ENCODE measurements at regions not wholly inside any gene's neighbourhood (a gene's known extent, or its start where the extent isn't known, plus 50 kb on each side); places are given as distances from the start of the nearest gene placed in this dataset.
"Not testable (repeated sequence)": the region's sequence is repeated elsewhere in the genome, so short reads cannot be mapped to it uniquely, and the experiment has no call there.

DNA sequence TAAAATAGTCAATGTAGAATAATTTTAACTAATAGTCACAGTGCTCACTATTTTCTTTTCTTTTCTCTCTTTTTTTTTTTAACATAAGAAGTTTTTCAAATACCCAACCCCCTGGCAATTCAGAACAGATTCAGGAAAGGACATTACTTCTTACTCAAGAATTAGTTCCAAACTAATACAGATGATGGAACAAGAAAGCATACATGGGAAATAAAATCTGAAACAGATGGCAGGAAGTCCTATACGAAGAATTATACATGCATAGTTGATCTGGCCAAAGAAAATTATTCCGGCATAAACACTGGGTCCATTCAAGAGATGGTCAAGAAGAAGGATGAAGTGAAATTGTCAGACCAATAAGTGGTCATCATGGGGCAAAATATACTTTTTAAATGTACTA, 614.4 kb upstream of the INTU start:
- H3K9me3 ChIP-seq (ENCODE audit: low read depth): no peaks in the 10 kb centered on the region
- DNase-seq: no peak
- no peak overlapping the region for H3K4me3 ChIP-seq
- H3K4me1 ChIP-seq (ENCODE audit: insufficient read depth): no peaks in the 10 kb centered on the region
- H3K79me2 ChIP-seq (ENCODE audit: insufficient read depth): no peaks in the 10 kb centered on the region
- in situ Hi-C loops (cut with MboI): no loop called here
- no peaks in the 10 kb centered on the region for H3F3A ChIP-seq (ENCODE audit: insufficient read depth)
- H3K27ac ChIP-seq: no peak overlapping the region
- TF ChIP-seq EZH2 (IDR thresholded peaks at IDR 0.05; ENCODE audit: insufficient read depth, poor library complexity, severe bottlenecking): no peak
- TF ChIP-seq EZH2phosphoT487 (IDR thresholded peaks at IDR 0.05; ENCODE audit: insufficient read depth, low read depth): no peak
- no peaks in the 10 kb centered on the region for H4K20me1 ChIP-seq (ENCODE audit: insufficient read depth)
- H2AFZ ChIP-seq: no peak overlapping the region
- WGBS, 2 experiments (ENCODE audit: low coverage in 1 of 2, low lambda C conversion rate in 2 of 2, missing lambda C conversion rate in 2 of 2): 76 to 88% methylated on average over 2 of the region's 2 CpGs
- no peak overlapping the region for H3K9ac ChIP-seq
- no peaks in the 10 kb centered on the region for H3K9me2 ChIP-seq (ENCODE audit: insufficient read depth)
- no peak overlapping the region for H3K4me2 ChIP-seq (ENCODE audit: unreplicated experiment)
- H3K36me3 ChIP-seq (ENCODE audit: low read depth): no peaks in the 10 kb centered on the region
- no peaks in the 10 kb centered on the region for H3K27me3 ChIP-seq (replicated peaks; ENCODE audit: insufficient read depth)

DNA sequence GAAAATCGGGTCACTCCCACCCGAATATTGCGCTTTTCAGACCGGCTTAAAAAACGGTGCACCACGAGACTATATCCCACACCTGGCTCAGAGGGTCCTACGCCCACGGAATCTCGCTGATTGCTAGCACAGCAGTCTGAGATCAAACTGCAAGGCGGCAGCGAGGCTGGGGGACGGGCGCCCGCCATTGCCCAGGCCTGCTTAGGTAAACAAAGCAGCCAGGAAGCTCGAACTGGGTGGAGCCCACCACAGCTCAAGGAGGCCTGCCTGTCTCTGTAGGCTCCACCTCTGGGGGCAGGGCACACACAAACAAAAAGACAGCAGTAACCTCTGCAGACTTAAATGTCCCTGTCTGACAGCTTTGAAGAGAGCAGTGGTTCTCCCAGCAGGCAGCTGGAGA, 611.9 kb upstream of the INTU start:
- H4K20me1 ChIP-seq (ENCODE audit: insufficient read depth); in situ Hi-C loops (cut with MboI); H3K9me3 ChIP-seq (ENCODE audit: low read depth); H3K4me3 ChIP-seq; H2AFZ ChIP-seq; H3K4me2 ChIP-seq (ENCODE audit: unreplicated experiment); H3F3A ChIP-seq (ENCODE audit: insufficient read depth); H3K36me3 ChIP-seq (ENCODE audit: low read depth); H3K9me2 ChIP-seq (ENCODE audit: insufficient read depth); H3K9ac ChIP-seq; H3K27ac ChIP-seq; H3K27me3 ChIP-seq (replicated peaks; ENCODE audit: insufficient read depth); H3K4me1 ChIP-seq (ENCODE audit: insufficient read depth); DNase-seq; H3K79me2 ChIP-seq (ENCODE audit: insufficient read depth): not testable (repeated sequence)
- WGBS, 2 experiments (ENCODE audit: low coverage in 1 of 2, low lambda C conversion rate in 2 of 2, missing lambda C conversion rate in 2 of 2): 62 to 66% methylated on average over 10 to 15 of the region's 15 CpGs

DNA sequence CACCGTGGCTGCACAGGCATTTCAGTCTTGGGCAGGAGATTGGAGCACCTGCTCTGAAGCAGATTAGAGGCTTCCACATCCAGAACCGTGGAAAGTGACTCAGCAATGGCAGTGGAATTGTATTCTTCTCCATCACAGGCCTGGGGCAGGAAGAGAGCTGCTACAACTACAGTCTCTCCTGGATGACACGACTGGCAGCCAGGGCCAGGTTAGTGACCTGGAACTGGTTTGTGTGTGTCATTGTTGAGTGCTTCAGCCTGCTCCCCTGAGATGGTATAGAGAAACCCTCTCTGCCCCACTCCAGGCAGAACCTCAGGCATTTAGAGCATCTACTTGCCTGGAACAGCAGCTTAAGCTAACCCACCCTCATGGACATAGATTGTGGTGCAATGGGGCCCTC, 596.5 kb upstream of the INTU start:
- H3K27me3 ChIP-seq (replicated peaks; ENCODE audit: insufficient read depth): no peaks in the 10 kb centered on the region
- H3K9me3 ChIP-seq (ENCODE audit: low read depth): no peaks in the 10 kb centered on the region
- no peak overlapping the region for H3K9ac ChIP-seq
- no peaks in the 10 kb centered on the region for H3F3A ChIP-seq (ENCODE audit: insufficient read depth)
- H3K79me2 ChIP-seq (ENCODE audit: insufficient read depth): no peaks in the 10 kb centered on the region
- no peak overlapping the region for H3K4me3 ChIP-seq
- no peaks in the 10 kb centered on the region for H3K9me2 ChIP-seq (ENCODE audit: insufficient read depth)
- H3K36me3 ChIP-seq (ENCODE audit: low read depth): no peaks in the 10 kb centered on the region
- no peaks in the 10 kb centered on the region for H4K20me1 ChIP-seq (ENCODE audit: insufficient read depth)
- no peak overlapping the region for H3K27ac ChIP-seq
- H3K4me1 ChIP-seq (ENCODE audit: insufficient read depth): no peaks in the 10 kb centered on the region
- WGBS, 2 experiments (ENCODE audit: low coverage in 1 of 2, low lambda C conversion rate in 2 of 2, missing lambda C conversion rate in 2 of 2): 62 to 67% methylated on average over 3 of the region's 3 CpGs
- TF ChIP-seq EZH2phosphoT487 (IDR thresholded peaks at IDR 0.05; ENCODE audit: insufficient read depth, low read depth) (no peak), EZH2 (IDR thresholded peaks at IDR 0.05; ENCODE audit: insufficient read depth, poor library complexity, severe bottlenecking) (no peak)
- no peak overlapping the region for H2AFZ ChIP-seq
- in situ Hi-C loops (cut with MboI): no loop called here
- no peak overlapping the region for H3K4me2 ChIP-seq (ENCODE audit: unreplicated experiment)
- no peak for DNase-seq

DNA sequence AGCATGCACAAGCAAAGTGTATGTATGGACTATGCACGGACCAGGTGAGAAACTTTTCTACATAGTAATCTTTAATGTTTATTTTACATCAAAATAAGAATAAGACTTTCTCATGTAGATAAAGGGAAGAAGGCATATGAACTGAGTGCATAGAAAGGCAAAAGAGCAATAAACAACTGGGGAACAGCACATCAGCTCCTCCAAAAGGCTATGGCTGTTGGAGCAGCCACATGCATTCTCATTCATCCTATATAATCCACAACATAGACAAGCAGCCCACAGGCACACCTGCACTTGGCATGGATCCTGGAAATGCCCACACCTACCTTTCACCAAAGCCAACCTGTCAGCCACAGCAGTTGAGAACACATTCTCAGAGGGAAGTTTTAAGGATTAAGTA, 586.9 kb upstream of the INTU start:
- H3K79me2 ChIP-seq (ENCODE audit: insufficient read depth): no peaks in the 10 kb centered on the region
- no peaks in the 10 kb centered on the region for H3K9me3 ChIP-seq (ENCODE audit: low read depth)
- no peaks in the 10 kb centered on the region for H3K27me3 ChIP-seq (replicated peaks; ENCODE audit: insufficient read depth)
- H4K20me1 ChIP-seq (ENCODE audit: insufficient read depth): no peaks in the 10 kb centered on the region
- no peak for DNase-seq
- H3K9me2 ChIP-seq (ENCODE audit: insufficient read depth): no peaks in the 10 kb centered on the region
- no peak for TF ChIP-seq EZH2 (IDR thresholded peaks at IDR 0.05; ENCODE audit: insufficient read depth, poor library complexity, severe bottlenecking)
- no peak for TF ChIP-seq EZH2phosphoT487 (IDR thresholded peaks at IDR 0.05; ENCODE audit: insufficient read depth, low read depth)
- 0 out of 2 replicates have a peak overlapping the region, but pooled peaks have one; percentile 89 for H2AFZ ChIP-seq
- WGBS, 2 experiments (ENCODE audit: low coverage in 1 of 2, low lambda C conversion rate in 2 of 2, missing lambda C conversion rate in 2 of 2): 21 to 36% methylated on average over 1 of the region's 1 CpG
- no peak overlapping the region for H3K9ac ChIP-seq
- no peaks in the 10 kb centered on the region for H3K36me3 ChIP-seq (ENCODE audit: low read depth)
- peaks cover 13% of the 10 kb centered on the region for H3K4me1 ChIP-seq (ENCODE audit: insufficient read depth)
- H3K4me3 ChIP-seq: no peak overlapping the region
- no peak overlapping the region for H3K4me2 ChIP-seq (ENCODE audit: unreplicated experiment)
- peaks cover 6% of the 10 kb centered on the region; the same call in 1 of the 2 replicates for H3F3A ChIP-seq (ENCODE audit: insufficient read depth)
- in situ Hi-C loops (cut with MboI): no loop called here
- no peak overlapping the region for H3K27ac ChIP-seq

DNA sequence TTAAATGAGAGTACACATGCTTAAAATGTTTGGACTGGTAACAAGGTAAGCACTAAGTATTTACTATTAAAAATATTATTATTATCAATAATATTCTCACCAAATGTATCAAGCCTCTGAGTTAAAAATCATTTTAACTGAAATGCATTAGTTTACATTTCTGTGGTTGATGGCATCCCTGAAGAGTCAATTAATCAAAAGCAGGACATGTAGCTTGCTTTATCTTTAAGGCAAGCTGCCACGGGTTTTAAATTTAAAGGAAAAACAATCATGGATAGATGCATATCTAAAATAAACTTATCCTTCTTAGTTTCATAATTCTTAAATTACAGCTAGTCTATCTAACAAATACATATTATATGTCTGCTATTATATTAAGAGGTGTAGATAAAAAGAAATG, 584.8 kb upstream of the INTU start:
- no peaks in the 10 kb centered on the region for H3K36me3 ChIP-seq (ENCODE audit: low read depth)
- H3K4me2 ChIP-seq (ENCODE audit: unreplicated experiment): no peak overlapping the region
- no peak for DNase-seq
- no peak overlapping the region for H3K27ac ChIP-seq
- no peaks in the 10 kb centered on the region for H3K9me2 ChIP-seq (ENCODE audit: insufficient read depth)
- no peaks in the 10 kb centered on the region for H3K9me3 ChIP-seq (ENCODE audit: low read depth)
- H3F3A ChIP-seq (ENCODE audit: insufficient read depth): peaks cover 6% of the 10 kb centered on the region; the same call in 1 of the 2 replicates
- H3K79me2 ChIP-seq (ENCODE audit: insufficient read depth): no peaks in the 10 kb centered on the region
- H3K27me3 ChIP-seq (replicated peaks; ENCODE audit: insufficient read depth): no peaks in the 10 kb centered on the region
- H3K4me1 ChIP-seq (ENCODE audit: insufficient read depth): peaks cover 13% of the 10 kb centered on the region
- H3K4me3 ChIP-seq: no peak overlapping the region
- no peak overlapping the region for H3K9ac ChIP-seq
- in situ Hi-C loops (cut with MboI): no loop called here
- WGBS, 2 experiments (ENCODE audit: low coverage in 1 of 2, low lambda C conversion rate in 2 of 2, missing lambda C conversion rate in 2 of 2): 93 to 97% methylated on average over 1 of the region's 1 CpG
- TF ChIP-seq EZH2 (IDR thresholded peaks at IDR 0.05; ENCODE audit: insufficient read depth, poor library complexity, severe bottlenecking): no peak
- no peaks in the 10 kb centered on the region for H4K20me1 ChIP-seq (ENCODE audit: insufficient read depth)
- 0 out of 2 replicates have a peak overlapping the region, but pooled peaks have one; percentile 11 for H2AFZ ChIP-seq

Measured in GM23248 (cell line).